HEK293 (cell line): ENCODE measurements at regions not wholly inside any gene's neighbourhood (a gene's known extent, or its start where the extent isn't known, plus 50 kb on each side); places are given as distances from the start of the nearest gene placed in this dataset.

Source experiments
- PRDM1 ChIP-seq: fragments of 450-650 bp; formaldehyde crosslinking; IDR thresholded peaks from 2 replicates; pipeline ENCODE4; 2016; ENCODE audit warnings: missing biosample characterization, missing genetic modification characterization
- TCF7L2 ChIP-seq: IDR thresholded peaks from 2 replicates; pipeline ENCODE4 v1.6.1; 2011; ENCODE audit warnings: low read depth, mild to moderate bottlenecking, inconsistent platforms, low read length, moderate library complexity, borderline replicate concordance
- ZNF157 ChIP-seq: fragments of 450-650 bp; formaldehyde crosslinking; IDR thresholded peaks from 2 replicates; pipeline ENCODE4 v1.5.1; 2016; ENCODE audit warnings: missing biosample characterization, missing genetic modification characterization
- ZNF248 ChIP-seq: fragments of 450-650 bp; formaldehyde crosslinking; IDR thresholded peaks from 2 replicates; pipeline ENCODE4 v1.5.1; 2017; ENCODE audit warnings: missing biosample characterization, missing genetic modification characterization
- ZNF510 ChIP-seq: fragments of 450-650 bp; formaldehyde crosslinking; IDR thresholded peaks from 2 replicates; pipeline ENCODE4 v1.5.1; 2018; ENCODE audit warnings: mild to moderate bottlenecking, missing genetic modification characterization, missing biosample characterization; ENCODE audit not compliant: insufficient replicate concordance
- ZNF585B ChIP-seq: fragments of 450-650 bp; formaldehyde crosslinking; IDR thresholded peaks from 2 replicates; pipeline ENCODE4 v1.5.1; 2016; ENCODE audit warnings: missing biosample characterization, missing genetic modification characterization
- ZNF777 ChIP-seq: fragments of 450-650 bp; formaldehyde crosslinking; IDR thresholded peaks from 2 replicates; pipeline ENCODE4 v1.5.1; 2017; ENCODE audit warnings: missing biosample characterization, missing genetic modification characterization, borderline replicate concordance
- TF ChIP-seq, protein P1 (sequence below): fragments of 450-650 bp; formaldehyde crosslinking; IDR thresholded peaks from 2 replicates; pipeline ENCODE4 v1.5.1; 2016; ENCODE audit warnings: missing biosample characterization, missing genetic modification characterization
- TF ChIP-seq, protein P2 (sequence below): fragments of 450-650 bp; formaldehyde crosslinking; IDR thresholded peaks from 2 replicates; pipeline ENCODE4; 2016; ENCODE audit warnings: missing biosample characterization, missing genetic modification characterization

DNA sequence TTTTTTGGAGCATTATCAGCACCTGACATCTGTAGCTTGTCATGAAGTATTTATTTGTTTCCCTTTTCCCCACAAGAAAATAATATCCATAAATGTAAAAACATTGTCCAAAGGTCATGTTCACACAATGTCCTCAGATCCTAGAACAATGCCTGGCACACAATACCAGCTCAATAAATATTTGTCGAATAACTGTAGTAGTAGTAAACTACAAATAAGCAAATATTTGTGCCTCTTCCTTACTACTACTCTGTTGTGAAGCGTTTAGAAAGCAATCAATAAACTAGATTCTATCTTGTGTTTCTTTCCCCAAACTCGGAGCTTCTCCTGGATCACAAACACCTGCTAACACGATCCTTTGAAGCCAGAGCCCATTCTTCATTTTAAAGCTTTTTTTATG is 459.6 kb upstream of the NECTIN3 start:
- TF ChIP-seq TCF7L2 (no peak), ZNF248 (tag by site-specific recombination) (no peak), ZNF157 (tag by site-specific recombination) (no peak), PRDM1 (no peak), ZNF777 (tag by site-specific recombination) (no peak), ZNF510 (tag by site-specific recombination) (no peak), ZNF585B (no peak)
- TF ChIP-seq, protein P1, sequence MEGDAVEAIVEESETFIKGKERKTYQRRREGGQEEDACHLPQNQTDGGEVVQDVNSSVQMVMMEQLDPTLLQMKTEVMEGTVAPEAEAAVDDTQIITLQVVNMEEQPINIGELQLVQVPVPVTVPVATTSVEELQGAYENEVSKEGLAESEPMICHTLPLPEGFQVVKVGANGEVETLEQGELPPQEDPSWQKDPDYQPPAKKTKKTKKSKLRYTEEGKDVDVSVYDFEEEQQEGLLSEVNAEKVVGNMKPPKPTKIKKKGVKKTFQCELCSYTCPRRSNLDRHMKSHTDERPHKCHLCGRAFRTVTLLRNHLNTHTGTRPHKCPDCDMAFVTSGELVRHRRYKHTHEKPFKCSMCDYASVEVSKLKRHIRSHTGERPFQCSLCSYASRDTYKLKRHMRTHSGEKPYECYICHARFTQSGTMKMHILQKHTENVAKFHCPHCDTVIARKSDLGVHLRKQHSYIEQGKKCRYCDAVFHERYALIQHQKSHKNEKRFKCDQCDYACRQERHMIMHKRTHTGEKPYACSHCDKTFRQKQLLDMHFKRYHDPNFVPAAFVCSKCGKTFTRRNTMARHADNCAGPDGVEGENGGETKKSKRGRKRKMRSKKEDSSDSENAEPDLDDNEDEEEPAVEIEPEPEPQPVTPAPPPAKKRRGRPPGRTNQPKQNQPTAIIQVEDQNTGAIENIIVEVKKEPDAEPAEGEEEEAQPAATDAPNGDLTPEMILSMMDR: no peak
- TF ChIP-seq, protein P2, sequence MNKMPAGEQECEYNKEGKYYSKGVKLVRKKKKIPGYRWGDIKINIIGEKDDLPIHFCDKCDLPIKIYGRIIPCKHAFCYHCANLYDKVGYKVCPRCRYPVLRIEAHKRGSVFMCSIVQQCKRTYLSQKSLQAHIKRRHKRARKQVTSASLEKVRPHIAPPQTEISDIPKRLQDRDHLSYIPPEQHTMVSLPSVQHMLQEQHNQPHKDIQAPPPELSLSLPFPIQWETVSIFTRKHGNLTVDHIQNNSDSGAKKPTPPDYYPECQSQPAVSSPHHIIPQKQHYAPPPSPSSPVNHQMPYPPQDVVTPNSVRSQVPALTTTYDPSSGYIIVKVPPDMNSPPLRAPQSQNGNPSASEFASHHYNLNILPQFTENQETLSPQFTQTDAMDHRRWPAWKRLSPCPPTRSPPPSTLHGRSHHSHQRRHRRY (tag by site-specific recombination): no peak
